GM20000 (cell line): ENCODE measurements at regions not wholly inside any gene's neighbourhood (a gene's known extent, or its start where the extent isn't known, plus 50 kb on each side); places are given as distances from the start of the nearest gene placed in this dataset.
"Not testable (repeated sequence)": the region's sequence is repeated elsewhere in the genome, so short reads cannot be mapped to it uniquely, and the experiment has no call there.

ENCODE experiments used
- DNase-seq: peaks from one replicate; pipeline ENCODE4 v3.0.0; 2012; ENCODE audit warnings: low spot score

- DNase-seq, result not testable (repeated sequence)
These were observed 54.7 kb downstream of the OR4M2 start for GRCh38 chr15:22134941-22135566.

DNA sequence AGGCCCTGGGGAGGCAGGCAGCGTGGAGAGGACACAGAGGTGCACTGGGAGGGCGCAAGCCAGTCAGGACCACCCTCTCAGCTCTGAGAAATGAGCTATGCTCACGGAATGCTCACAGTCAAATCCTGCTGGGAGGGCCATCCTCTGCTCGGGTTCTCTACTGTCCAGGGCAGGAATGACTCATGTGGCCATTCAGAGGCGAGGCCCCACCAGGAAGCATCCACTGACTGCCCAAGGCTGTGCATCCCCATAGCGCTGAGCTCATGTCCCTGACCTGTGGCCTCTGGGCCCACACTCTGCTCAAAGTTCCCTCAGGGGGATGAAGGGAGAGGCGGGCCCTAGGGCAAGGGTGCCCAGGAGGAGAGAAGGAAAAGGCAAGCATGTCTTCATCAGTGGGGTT is 57.2 kb downstream of the OR4M2 start:
- DNase-seq, result not testable (repeated sequence)

- not testable (repeated sequence) for DNase-seq
These were observed 60.8 kb downstream of the OR4M2 start for GRCh38 chr15:22141106-22141505.

DNA sequence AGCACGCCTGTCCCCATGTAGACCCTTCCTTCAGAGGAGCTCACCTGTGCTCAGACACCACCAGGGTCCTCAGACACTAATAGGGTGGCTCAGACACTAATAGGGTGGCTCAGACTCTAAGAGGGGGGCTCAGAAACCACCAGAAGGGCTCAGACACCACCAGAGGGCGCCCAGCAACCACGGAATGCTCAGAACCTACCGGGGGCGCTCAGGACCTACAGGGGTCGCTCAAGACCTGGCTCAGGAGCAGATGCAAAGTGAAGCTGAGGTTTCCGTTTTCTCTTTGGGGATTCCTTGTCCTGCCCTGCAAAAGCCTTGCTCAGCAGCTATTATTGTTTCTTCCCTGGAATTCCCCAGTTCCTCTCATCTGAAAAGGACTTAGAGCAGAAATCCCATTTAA is 67.8 kb downstream of the OR4M2 start:
- DNase-seq, result not testable (repeated sequence)

DNA sequence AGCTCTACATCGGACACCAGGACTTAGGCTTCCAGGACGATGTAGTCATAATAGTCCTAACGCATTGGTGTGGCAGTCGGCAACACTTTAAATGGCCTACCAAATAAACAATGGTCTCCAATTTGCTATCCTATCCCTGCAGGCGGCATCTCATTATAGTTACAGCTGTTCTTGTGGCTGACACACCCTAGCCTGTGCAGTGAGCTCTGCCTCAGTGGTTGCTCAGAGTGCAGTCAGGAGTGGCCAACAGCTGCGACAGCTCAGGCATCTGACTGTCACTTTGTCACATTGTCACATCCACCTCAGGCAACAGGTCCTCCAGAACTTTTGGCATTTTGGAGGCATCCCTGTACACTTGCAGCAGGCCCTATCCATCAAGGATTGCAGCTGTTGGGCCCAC is 77.9 kb downstream of the OR4M2 start:
- not testable (repeated sequence) for DNase-seq

- not testable (repeated sequence) for DNase-seq
These were observed 80.0 kb downstream of the OR4M2 start for GRCh38 chr15:22160283-22160682.

GRCh38 chr15:22160741-22161140 is 80.4 kb downstream of the OR4M2 start:
- DNase-seq, result not testable (repeated sequence)

DNA sequence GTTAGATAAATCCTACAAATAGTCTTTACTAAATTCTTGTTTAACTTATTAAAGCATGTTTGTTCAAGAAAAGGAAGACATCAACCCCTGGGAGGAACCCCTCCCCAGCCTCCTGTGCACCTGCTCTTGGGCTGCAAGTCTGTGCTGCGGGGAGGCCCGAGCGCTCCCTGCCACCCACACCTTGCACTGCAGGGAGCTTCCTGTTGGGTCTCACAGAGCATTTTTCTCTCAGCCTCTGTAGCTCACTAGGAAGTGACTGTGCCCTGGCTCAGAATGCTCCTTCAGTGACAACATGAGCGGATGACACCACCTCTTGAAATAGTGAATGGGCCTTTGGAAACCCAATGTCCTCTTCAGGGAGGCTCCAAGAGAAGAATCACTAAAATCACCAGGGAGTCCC is 81.1 kb downstream of the OR4M2 start:
- not testable (repeated sequence) for DNase-seq

DNA sequence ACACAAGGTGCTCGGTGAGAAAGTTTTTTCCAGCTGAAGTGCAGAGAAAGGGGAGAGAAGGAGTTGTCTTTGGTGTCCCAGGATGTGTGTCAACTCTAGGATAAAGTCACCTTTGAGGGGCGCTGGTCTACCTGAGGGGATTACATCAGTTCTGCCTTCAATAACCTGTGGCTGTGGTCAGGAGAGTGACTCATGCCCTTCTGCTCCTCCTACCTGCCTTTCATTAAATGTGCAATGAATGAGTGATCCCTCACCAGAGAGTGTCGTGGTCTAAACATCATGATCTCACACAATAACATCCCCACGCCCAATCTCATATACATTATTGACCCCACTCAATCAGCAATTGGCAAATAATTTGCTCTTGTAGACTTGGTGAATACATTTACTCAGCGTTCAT is 83.4 kb downstream of the OR4M2 start:
- not testable (repeated sequence) for DNase-seq

- DNase-seq, result not testable (repeated sequence)
These were observed 87.2 kb downstream of the OR4M2 start for GRCh38 chr15:22167521-22167920.

GRCh38 chr15:22173029-22173998 is 93.0 kb downstream of the OR4M2 start:
- DNase-seq, result not testable (repeated sequence)

GRCh38 chr15:22174088-22174487 is 93.8 kb downstream of the OR4M2 start:
- not testable (repeated sequence) for DNase-seq

DNA sequence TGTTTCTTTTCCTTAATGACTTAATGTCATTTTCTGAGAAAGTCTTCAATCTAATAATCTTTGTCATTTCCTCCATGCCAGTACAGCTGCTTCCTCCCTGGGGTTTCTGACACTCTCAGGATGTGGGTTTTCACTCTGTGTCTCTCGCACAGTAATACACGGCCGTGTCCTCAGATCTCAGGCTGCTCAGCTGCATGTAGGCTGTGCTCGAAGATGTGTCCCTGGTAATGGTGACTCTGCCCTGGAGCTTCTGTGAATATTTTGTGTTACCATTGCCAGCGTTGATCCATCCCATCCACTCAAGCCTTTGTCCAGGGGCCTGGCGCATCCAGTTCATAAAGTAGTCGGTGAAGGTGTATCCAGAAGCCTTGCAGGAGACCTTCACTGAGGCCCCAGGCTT is 97.6 kb downstream of the OR4M2 start:
- not testable (repeated sequence) for DNase-seq

DNA sequence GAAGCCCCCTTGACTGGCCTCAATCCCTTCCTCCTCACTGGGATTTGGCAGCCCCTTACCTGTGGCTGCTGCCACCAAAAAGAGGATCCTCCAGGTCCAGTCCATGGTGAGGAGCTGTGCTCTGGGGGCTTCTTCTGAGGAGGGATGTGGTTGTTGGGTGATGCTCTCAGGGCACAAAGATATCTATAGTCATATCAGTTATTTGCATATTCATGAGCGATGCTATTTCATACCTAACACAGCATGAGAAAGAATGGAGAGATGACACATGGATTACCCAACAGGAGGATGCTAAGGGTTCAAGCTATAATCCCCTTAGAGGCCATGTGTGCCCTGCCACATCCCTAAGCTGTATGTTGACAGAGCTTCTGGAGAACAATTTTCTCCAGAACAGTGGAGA is 98.1 kb downstream of the OR4M2 start:
- DNase-seq, result not testable (repeated sequence)

GRCh38 chr15:22179043-22179442 is 98.7 kb downstream of the OR4M2 start:
- not testable (repeated sequence) for DNase-seq

- not testable (repeated sequence) for DNase-seq
These were observed 100.3 kb downstream of the OR4M2 start for GRCh38 chr15:22180611-22181010.

DNA sequence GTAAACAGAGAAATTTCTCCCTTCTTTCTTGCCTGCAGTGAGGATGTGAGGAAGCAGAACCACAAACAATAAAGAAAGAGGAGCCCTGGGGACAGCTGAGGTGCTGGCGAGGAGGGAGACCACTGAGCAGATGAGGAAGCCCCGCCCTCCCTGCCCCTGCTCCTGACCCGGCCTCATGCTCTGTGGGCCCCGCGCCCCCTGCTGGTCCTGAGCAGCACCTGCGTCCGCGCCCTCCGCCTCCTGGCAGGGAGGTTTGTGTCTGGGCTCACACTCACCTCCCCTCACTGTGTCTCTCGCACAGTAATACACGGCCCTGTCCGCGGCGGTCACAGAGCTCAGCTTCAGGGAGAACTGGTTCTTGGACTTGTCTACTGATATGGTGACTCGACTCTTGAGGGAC is 104.4 kb downstream of the OR4M2 start:
- not testable (repeated sequence) for DNase-seq

- not testable (repeated sequence) for DNase-seq
These were observed 106.7 kb downstream of the OR4M2 start for GRCh38 chr15:22186846-22187532.

- DNase-seq, result not testable (repeated sequence)
These were observed 111.5 kb downstream of the OR4M2 start for GRCh38 chr15:22191818-22192217.

GRCh38 chr15:22194739-22195617 is 114.7 kb downstream of the OR4M2 start:
- not testable (repeated sequence) for DNase-seq

GRCh38 chr15:22196423-22196822 is 116.1 kb downstream of the OR4M2 start:
- not testable (repeated sequence) for DNase-seq
